ENCODE measurements at regions not wholly inside any gene's neighbourhood (a gene's known extent, or its start where the extent isn't known, plus 50 kb on each side); places are given as distances from the start of the nearest gene placed in this dataset.

DNA sequence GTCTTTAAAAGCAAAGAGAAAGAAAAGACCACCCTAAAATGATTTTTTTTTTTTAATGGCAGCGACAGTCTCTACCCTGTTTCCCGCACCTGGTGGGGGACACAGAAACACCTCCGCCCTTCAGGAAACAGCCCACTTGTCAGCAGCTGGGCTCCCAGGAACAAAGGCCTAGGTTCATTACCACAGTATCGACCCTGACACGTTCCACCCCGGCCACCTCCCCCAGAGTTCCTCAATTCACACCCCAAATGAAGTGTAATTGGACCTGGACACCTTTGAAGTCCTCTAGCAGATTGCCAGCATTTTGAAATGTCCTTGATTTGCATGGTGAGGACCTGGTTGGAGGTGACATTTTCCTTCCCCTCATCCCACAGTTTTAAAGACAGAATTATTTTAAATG, 175.0 kb upstream of the BCOR start:
- H3K36me3 ChIP-seq (replicated peaks in 1 of 2; ENCODE audit: control insufficient read depth in 1 of 2, insufficient read depth in 2 of 2, low read length in 2 of 2): no peaks in the 10 kb centered on the region
- no peak for FAIRE-seq
- in situ Hi-C loops (cut with HindIII; ENCODE audit: extremely low pct_ligation_motif_present, low pct_unique_long_range_greater_than_20kb): loop anchor here (25.0 kb wide), 1 partner anchor 335 kb away; no protein-coding TSS in a partner anchor
- DNase-seq (ENCODE audit: low spot score): no peak
- CTCF ChIA-PET (ENCODE audit: low intra/inter-chr PET ratio, low total read pairs): no interaction called here
- H4K20me1 ChIP-seq (ENCODE audit: insufficient read depth, low read length): no peaks in the 10 kb centered on the region
- H2AFZ ChIP-seq (ENCODE audit: low read length): no peak overlapping the region
- 0 out of 2 replicates have a peak, but pooled peaks cover 1% of the 10 kb centered on the region for H3K4me1 ChIP-seq (ENCODE audit: insufficient read depth, low read length)
- no peaks in the 10 kb centered on the region; a peak in 1 of 5 replicates for H3K27me3 ChIP-seq (ENCODE audit: control insufficient read depth in 1 of 2, insufficient read depth in 2 of 2, low read length in 2 of 2)
- no peaks in the 10 kb centered on the region for H3K9me3 ChIP-seq (ENCODE audit: low read length)
- TF ChIP-seq FOSL2 (CRISPR knock-in tag; IDR thresholded peaks at IDR 0.05) (no peak), GATA4 (IDR thresholded peaks at IDR 0.05; ENCODE audit: borderline replicate concordance, low read depth) (no peak), ZNF720 (CRISPR knock-in tag; IDR thresholded peaks at IDR 0.05) (no peak), ZSCAN12 (CRISPR knock-in tag; IDR thresholded peaks at IDR 0.05) (no peak), ZNF10 (CRISPR knock-in tag; IDR thresholded peaks at IDR 0.05; ENCODE audit: borderline replicate concordance, low read depth) (no peak), BRCA1 (CRISPR knock-in tag; IDR thresholded peaks at IDR 0.05) (no peak), NFE2L2 (IDR thresholded peaks at IDR 0.05; ENCODE audit: low read length) (no peak), ZNF746 (CRISPR knock-in tag; IDR thresholded peaks at IDR 0.05) (no peak), ZKSCAN5 (CRISPR knock-in tag; IDR thresholded peaks at IDR 0.05) (no peak)
- TF ChIP-seq, protein P1, sequence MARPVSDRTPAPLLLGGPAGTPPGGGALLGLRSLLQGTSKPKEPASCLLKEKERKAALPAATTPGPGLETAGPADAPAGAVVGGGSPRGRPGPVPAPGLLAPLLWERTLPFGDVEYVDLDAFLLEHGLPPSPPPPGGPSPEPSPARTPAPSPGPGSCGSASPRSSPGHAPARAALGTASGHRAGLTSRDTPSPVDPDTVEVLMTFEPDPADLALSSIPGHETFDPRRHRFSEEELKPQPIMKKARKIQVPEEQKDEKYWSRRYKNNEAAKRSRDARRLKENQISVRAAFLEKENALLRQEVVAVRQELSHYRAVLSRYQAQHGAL (CRISPR knock-in tag; IDR thresholded peaks at IDR 0.05; ENCODE audit: not compliant biosample characterization): no peak
- no peak overlapping the region for H3K4me2 ChIP-seq (ENCODE audit: low read depth, low read length)
- WGBS (ENCODE audit: low lambda C conversion rate): 49% methylated on average over 3 of the region's 6 CpGs
- no peaks in the 10 kb centered on the region for H3K79me2 ChIP-seq (ENCODE audit: insufficient read depth, low read length)
- BruUV-seq (replicated peaks): no TSS peak
- no peak overlapping the region for H3K27ac ChIP-seq (ENCODE audit: extremely low read length, insufficient read depth, low read length)
- H3K9ac ChIP-seq (ENCODE audit: insufficient read depth, low read depth, low read length): no peak overlapping the region
- no peak overlapping the region for H3K4me3 ChIP-seq (replicated peaks in 1 of 3; ENCODE audit: insufficient read depth in 1 of 3, low read depth in 2 of 3, low read length in 3 of 3)
- POLR2A ChIA-PET: no interaction called here
- no peak for ATAC-seq
- intact Hi-C loops (cut with micrococcal nuclease; ENCODE audit: unreplicated experiment): no loop called here

DNA sequence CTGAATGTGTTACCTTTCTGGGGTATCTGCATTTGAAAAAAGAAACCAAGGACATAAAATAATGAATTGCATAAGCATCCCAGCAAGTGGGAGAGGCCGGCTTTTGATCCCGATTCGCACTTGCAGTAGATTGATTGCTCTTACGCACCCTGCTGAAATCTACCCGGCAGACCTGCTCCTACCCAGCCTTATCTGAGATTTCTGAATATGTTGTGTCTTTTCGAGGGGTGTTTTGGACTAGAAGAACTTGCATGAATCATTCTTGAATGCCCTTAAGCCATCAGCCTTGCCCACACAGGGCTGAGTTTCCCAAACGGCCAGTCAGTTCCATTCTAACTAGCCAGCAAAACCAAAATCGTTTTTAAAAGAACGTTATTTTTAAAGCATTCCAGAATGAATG, 174.4 kb upstream of the BCOR start:
- no peak for FAIRE-seq
- H3K36me3 ChIP-seq (replicated peaks in 1 of 2; ENCODE audit: control insufficient read depth in 1 of 2, insufficient read depth in 2 of 2, low read length in 2 of 2): no peaks in the 10 kb centered on the region
- no peak for DNase-seq (ENCODE audit: low spot score)
- H3K4me3 ChIP-seq (replicated peaks in 1 of 3; ENCODE audit: insufficient read depth in 1 of 3, low read depth in 2 of 3, low read length in 3 of 3): no peak overlapping the region
- ATAC-seq: no peak
- intact Hi-C loops (cut with micrococcal nuclease; ENCODE audit: unreplicated experiment): no loop called here
- no peak overlapping the region for H2AFZ ChIP-seq (ENCODE audit: low read length)
- H4K20me1 ChIP-seq (ENCODE audit: insufficient read depth, low read length): no peaks in the 10 kb centered on the region
- no peaks in the 10 kb centered on the region for H3K9me3 ChIP-seq (ENCODE audit: low read length)
- 0 out of 2 replicates have a peak, but pooled peaks cover 6% of the 10 kb centered on the region for H3K4me1 ChIP-seq (ENCODE audit: insufficient read depth, low read length)
- BruUV-seq (replicated peaks): no TSS peak
- 33% methylated on average over 5 of the region's 9 CpGs for WGBS (ENCODE audit: low lambda C conversion rate)
- H3K27ac ChIP-seq (ENCODE audit: extremely low read length, insufficient read depth, low read length): no peak overlapping the region
- no peak overlapping the region for H3K9ac ChIP-seq (ENCODE audit: insufficient read depth, low read depth, low read length)
- CTCF ChIA-PET (ENCODE audit: low intra/inter-chr PET ratio, low total read pairs): no interaction called here
- H3K27me3 ChIP-seq (ENCODE audit: control insufficient read depth in 1 of 2, insufficient read depth in 2 of 2, low read length in 2 of 2): no peaks in the 10 kb centered on the region; a peak in 1 of 5 replicates
- POLR2A ChIA-PET: no interaction called here
- TF ChIP-seq ZNF460 (CRISPR knock-in tag; IDR thresholded peaks at IDR 0.05; ENCODE audit: borderline replicate concordance) (no peak), KDM2A (CRISPR knock-in tag; IDR thresholded peaks at IDR 0.05; ENCODE audit: borderline replicate concordance, low read depth) (no peak)
- no peaks in the 10 kb centered on the region for H3K79me2 ChIP-seq (ENCODE audit: insufficient read depth, low read length)
- in situ Hi-C loops (cut with HindIII; ENCODE audit: extremely low pct_ligation_motif_present, low pct_unique_long_range_greater_than_20kb): loop anchor here (25.0 kb wide), 1 partner anchor 335 kb away; no protein-coding TSS in a partner anchor
- H3K4me2 ChIP-seq (ENCODE audit: low read depth, low read length): no peak overlapping the region

Data from HepG2 (cell line).